Thyroid gland (tissue), 4 donors: ENCODE measurements at regions not wholly inside any gene's neighbourhood (a gene's known extent, or its start where the extent isn't known, plus 50 kb on each side); places are given as distances from the start of the nearest gene placed in this dataset.

ENCODE experiments used
- CTCF ChIP-seq, 6 experiments: fragments of 200-600 bp in 3 of 6; fragments of 450-650 bp in 3 of 6; sonication (generic) in 3 of 6; IDR thresholded peaks; one replicate each; pipeline ENCODE4 v1.5.1; 2016 to 2019; ENCODE audit warnings: antibody characterized with exemption in 6 of 6, mild to moderate bottlenecking in 2 of 6, inconsistent platforms in 1 of 6, moderate library complexity in 1 of 6
- POLR2A ChIP-seq, 2 donors: fragments of 450-650 bp; IDR thresholded peaks; one replicate each; pipeline ENCODE4 v1.6.1; 2017; ENCODE audit warnings: antibody characterized with exemption in 2 of 2, mild to moderate bottlenecking in 2 of 2, moderate library complexity in 1 of 2

DNA sequence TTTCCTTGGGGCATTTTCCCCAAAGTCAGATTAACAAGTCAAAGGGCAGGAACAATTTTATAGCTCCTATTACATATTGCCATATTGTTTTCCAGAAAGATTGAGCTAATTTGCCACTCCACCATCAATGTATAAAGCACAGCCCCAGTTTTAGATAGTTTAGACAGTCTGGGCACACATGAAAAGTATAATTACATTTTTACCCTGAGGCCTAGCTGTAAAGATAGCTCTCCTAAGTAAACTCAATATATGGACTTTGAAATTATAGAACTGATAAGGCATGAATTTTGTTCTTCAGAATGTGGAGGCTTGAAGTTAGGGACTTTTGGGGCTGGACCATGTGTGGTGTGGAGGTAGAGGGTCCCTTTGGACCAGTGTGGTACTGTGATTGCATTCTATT lies 166.0 kb downstream of the FHIP1A start:
- TF ChIP-seq CTCF (IDR thresholded peaks at IDR 0.05) (no peak), POLR2A (IDR thresholded peaks at IDR 0.05) (no peak)
